ENCODE measurements at regions not wholly inside any gene's neighbourhood (a gene's known extent, or its start where the extent isn't known, plus 50 kb on each side); places are given as distances from the start of the nearest gene placed in this dataset.

- DNase-seq, result no peak
Measured at GRCh38 chr6:115398607-115399006, 662.1 kb downstream of the FRK start.

GRCh38 chr6:115396112-115396906 lies 664.4 kb downstream of the FRK start:
- no peak for DNase-seq

- DNase-seq, result no peak
Measured at GRCh38 chr6:115393821-115394220, 666.9 kb downstream of the FRK start.

GRCh38 chr6:115370202-115370601 lies 690.5 kb downstream of the FRK start:
- DNase-seq, result no peak

GRCh38 chr6:115365783-115366182 lies 694.9 kb downstream of the FRK start:
- DNase-seq, result no peak

GRCh38 chr6:115363379-115363778 lies 697.3 kb downstream of the FRK start:
- no peak for DNase-seq

- no peak for DNase-seq
Measured at GRCh38 chr6:115362234-115362633, 698.5 kb downstream of the FRK start.

- peak; percentile 83 for DNase-seq
Measured at GRCh38 chr6:115360602-115361325, 699.9 kb downstream of the FRK start.

GRCh38 chr6:115358616-115359015 lies 702.1 kb downstream of the FRK start:
- peak; percentile 77 for DNase-seq

- DNase-seq, result no peak
Measured at GRCh38 chr6:115356371-115356770, 704.3 kb downstream of the FRK start.

GRCh38 chr6:115323001-115323400 lies 737.7 kb downstream of the FRK start:
- DNase-seq, result no peak

- DNase-seq, result no peak
Measured at GRCh38 chr6:115319823-115320222, 740.9 kb downstream of the FRK start.

- no peak for DNase-seq
Measured at GRCh38 chr6:115310156-115310555, 750.5 kb downstream of the FRK start.

- DNase-seq, result no peak
Measured at GRCh38 chr6:115302731-115303130, 758.0 kb downstream of the FRK start.

- no peak for DNase-seq
Measured at GRCh38 chr6:115287467-115287866, 773.2 kb downstream of the FRK start.

GRCh38 chr6:115276881-115277565 lies 783.7 kb downstream of the FRK start:
- no peak for DNase-seq

- no peak for DNase-seq
Measured at GRCh38 chr6:115272311-115272710, 788.4 kb downstream of the FRK start.

- no peak for DNase-seq
Measured at GRCh38 chr6:115271434-115271833, 789.3 kb downstream of the FRK start.

- peak; percentile 82 for DNase-seq
Measured at GRCh38 chr6:115270953-115271352, 789.7 kb downstream of the FRK start.

GRCh38 chr6:115241373-115241772 lies 819.3 kb downstream of the FRK start:
- no peak for DNase-seq

GRCh38 chr6:115221198-115221597 lies 839.5 kb downstream of the FRK start:
- no peak for DNase-seq

- no peak for DNase-seq
Measured at GRCh38 chr6:115220551-115221159, 840.0 kb downstream of the FRK start.

GRCh38 chr6:115219645-115220044 lies 841.0 kb downstream of the FRK start:
- DNase-seq, result no peak

Data from DMS153 (cell line).